ENCODE measurements at regions not wholly inside any gene's neighbourhood (a gene's known extent, or its start where the extent isn't known, plus 50 kb on each side); places are given as distances from the start of the nearest gene placed in this dataset.

- H3K4me3 ChIP-seq (ENCODE audit: insufficient read depth, low read length, poor library complexity, severe bottlenecking), result no peak overlapping the region
- H3K9ac ChIP-seq (ENCODE audit: low read length), result no peak overlapping the region
- H3K36me3 ChIP-seq (ENCODE audit: low read length), result no peaks in the 10 kb centered on the region
- H3F3A ChIP-seq (ENCODE audit: insufficient read depth), result no peaks in the 10 kb centered on the region
- no peaks in the 10 kb centered on the region for H3K9me2 ChIP-seq (replicated peaks; ENCODE audit: insufficient read depth, low read length)
- no peak overlapping the region for H2AFZ ChIP-seq (ENCODE audit: low read depth, low read length, severe bottlenecking)
- H3K27me3 ChIP-seq (ENCODE audit: low read length), result no peaks in the 10 kb centered on the region
- TF ChIP-seq CTCF (IDR thresholded peaks at IDR 0.05; ENCODE audit: insufficient read depth, low read length, poor library complexity, severe bottlenecking), result no peak
- no peak for TF ChIP-seq EZH2phosphoT487 (conservative IDR thresholded peaks at IDR 0.05; ENCODE audit: low read length)
- H4K20me1 ChIP-seq (ENCODE audit: low read depth, low read length), result no peaks in the 10 kb centered on the region
- H3K27ac ChIP-seq (ENCODE audit: low read depth, low read length), result no peak overlapping the region
- H3K79me2 ChIP-seq (ENCODE audit: insufficient read depth, low read length), result no peaks in the 10 kb centered on the region
- no peak overlapping the region for H3K4me2 ChIP-seq (ENCODE audit: low read depth, low read length, poor library complexity, severe bottlenecking)
- H3K9me3 ChIP-seq (ENCODE audit: insufficient read depth, low read length), result no peaks in the 10 kb centered on the region
These were observed 768.8 kb upstream of the NOVA1 start for GRCh38 chr14:27366596-27366995.

GRCh38 chr14:27367345-27367744, 769.5 kb upstream of the NOVA1 start:
- no peak overlapping the region for H3K27ac ChIP-seq (ENCODE audit: low read depth, low read length)
- H2AFZ ChIP-seq (ENCODE audit: low read depth, low read length, severe bottlenecking), result no peak overlapping the region
- TF ChIP-seq EZH2phosphoT487 (conservative IDR thresholded peaks at IDR 0.05; ENCODE audit: low read length) (no peak), CTCF (IDR thresholded peaks at IDR 0.05; ENCODE audit: insufficient read depth, low read length, poor library complexity, severe bottlenecking) (no peak)
- H3K79me2 ChIP-seq (ENCODE audit: insufficient read depth, low read length), result no peaks in the 10 kb centered on the region
- H3F3A ChIP-seq (ENCODE audit: insufficient read depth), result no peaks in the 10 kb centered on the region
- no peaks in the 10 kb centered on the region for H3K36me3 ChIP-seq (ENCODE audit: low read length)
- no peak overlapping the region for H3K4me3 ChIP-seq (ENCODE audit: insufficient read depth, low read length, poor library complexity, severe bottlenecking)
- H3K9ac ChIP-seq (ENCODE audit: low read length), result no peak overlapping the region
- no peaks in the 10 kb centered on the region for H4K20me1 ChIP-seq (ENCODE audit: low read depth, low read length)
- no peaks in the 10 kb centered on the region for H3K27me3 ChIP-seq (ENCODE audit: low read length)
- H3K9me3 ChIP-seq (ENCODE audit: insufficient read depth, low read length), result no peaks in the 10 kb centered on the region
- H3K4me2 ChIP-seq (ENCODE audit: low read depth, low read length, poor library complexity, severe bottlenecking), result no peak overlapping the region
- H3K9me2 ChIP-seq (replicated peaks; ENCODE audit: insufficient read depth, low read length), result no peaks in the 10 kb centered on the region

- H2AFZ ChIP-seq (ENCODE audit: low read depth, low read length, severe bottlenecking), result no peak overlapping the region
- no peaks in the 10 kb centered on the region for H3K9me3 ChIP-seq (ENCODE audit: insufficient read depth, low read length)
- no peaks in the 10 kb centered on the region for H3F3A ChIP-seq (ENCODE audit: insufficient read depth)
- H4K20me1 ChIP-seq (ENCODE audit: low read depth, low read length), result no peaks in the 10 kb centered on the region
- H3K4me3 ChIP-seq (ENCODE audit: insufficient read depth, low read length, poor library complexity, severe bottlenecking), result no peak overlapping the region
- H3K36me3 ChIP-seq (ENCODE audit: low read length), result no peaks in the 10 kb centered on the region
- no peaks in the 10 kb centered on the region for H3K79me2 ChIP-seq (ENCODE audit: insufficient read depth, low read length)
- H3K9me2 ChIP-seq (replicated peaks; ENCODE audit: insufficient read depth, low read length), result no peaks in the 10 kb centered on the region
- H3K27ac ChIP-seq (ENCODE audit: low read depth, low read length), result no peak overlapping the region
- H3K4me2 ChIP-seq (ENCODE audit: low read depth, low read length, poor library complexity, severe bottlenecking), result no peak overlapping the region
- no peak for TF ChIP-seq CTCF (IDR thresholded peaks at IDR 0.05; ENCODE audit: insufficient read depth, low read length, poor library complexity, severe bottlenecking)
- TF ChIP-seq EZH2phosphoT487 (conservative IDR thresholded peaks at IDR 0.05; ENCODE audit: low read length), result no peak
- H3K9ac ChIP-seq (ENCODE audit: low read length), result no peak overlapping the region
- no peaks in the 10 kb centered on the region for H3K27me3 ChIP-seq (ENCODE audit: low read length)
These were observed 772.2 kb upstream of the NOVA1 start for GRCh38 chr14:27370074-27370473.

GRCh38 chr14:27370775-27371174, 772.9 kb upstream of the NOVA1 start:
- Histone ChIP-seq H3F3A (ENCODE audit: insufficient read depth) (no peaks in the 10 kb centered on the region), H2AFZ (ENCODE audit: low read depth, low read length, severe bottlenecking) (no peak overlapping the region), H3K4me3 (ENCODE audit: insufficient read depth, low read length, poor library complexity, severe bottlenecking) (no peak overlapping the region), H3K36me3 (ENCODE audit: low read length) (no peaks in the 10 kb centered on the region), H3K9me3 (ENCODE audit: insufficient read depth, low read length) (no peaks in the 10 kb centered on the region), H4K20me1 (ENCODE audit: low read depth, low read length) (no peaks in the 10 kb centered on the region), H3K79me2 (ENCODE audit: insufficient read depth, low read length) (no peaks in the 10 kb centered on the region), H3K4me2 (ENCODE audit: low read depth, low read length, poor library complexity, severe bottlenecking) (no peak overlapping the region), H3K9ac (ENCODE audit: low read length) (no peak overlapping the region), H3K9me2 (replicated peaks; ENCODE audit: insufficient read depth, low read length) (no peaks in the 10 kb centered on the region), H3K27me3 (ENCODE audit: low read length) (no peaks in the 10 kb centered on the region), H3K27ac (ENCODE audit: low read depth, low read length) (no peak overlapping the region)
- TF ChIP-seq CTCF (IDR thresholded peaks at IDR 0.05; ENCODE audit: insufficient read depth, low read length, poor library complexity, severe bottlenecking) (no peak), EZH2phosphoT487 (conservative IDR thresholded peaks at IDR 0.05; ENCODE audit: low read length) (no peak)

All from SU-DHL-6 (cell line).